HL-60 (cell line): ENCODE measurements at regions not wholly inside any gene's neighbourhood (a gene's known extent, or its start where the extent isn't known, plus 50 kb on each side); places are given as distances from the start of the nearest gene placed in this dataset.

Experiments used
- GABPA ChIP-seq: IDR thresholded peaks from 2 replicates; pipeline ENCODE4 v1.6.1; 2012; ENCODE audit warnings: low read depth
- POLR2AphosphoS5 ChIP-seq: IDR thresholded peaks from 2 replicates; pipeline ENCODE4 v1.6.1; 2012; ENCODE audit warnings: low read depth
- SPI1 ChIP-seq: IDR thresholded peaks from 2 replicates; pipeline ENCODE4 v1.6.1; 2012; ENCODE audit warnings: low read depth, mild to moderate bottlenecking, borderline replicate concordance
- TF ChIP-seq, protein P1 (sequence below): IDR thresholded peaks from one replicate; pipeline ENCODE4 v1.5.1; 2011; ENCODE audit warnings: low read length, control low read depth, inconsistent platforms; ENCODE audit not compliant: insufficient read depth
- TF ChIP-seq, protein P2 (sequence below): IDR thresholded peaks from 2 replicates; pipeline ENCODE4 v1.6.1; 2012; ENCODE audit warnings: low read depth; ENCODE audit not compliant: insufficient replicate concordance

DNA sequence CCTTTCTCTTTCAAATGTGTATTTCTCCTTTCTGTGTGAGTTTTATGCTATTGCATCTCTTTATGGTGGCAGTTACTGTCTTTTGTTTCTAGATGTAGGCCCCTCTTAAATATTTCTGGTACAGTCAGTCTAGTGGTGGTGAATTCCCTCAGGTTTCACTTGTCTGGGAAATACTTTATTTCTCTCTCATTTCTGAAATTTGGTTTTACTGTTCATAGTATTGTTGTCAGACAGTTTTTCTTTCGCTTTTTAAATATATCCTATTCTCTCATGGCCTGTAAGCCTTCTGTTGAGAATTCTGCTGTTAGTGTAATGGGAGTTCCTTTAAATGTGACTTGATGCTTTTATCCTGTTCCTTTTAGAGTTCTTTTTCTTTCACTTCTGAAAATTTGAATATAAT is 874.0 kb downstream of the PLOD2 start:
- TF ChIP-seq, protein P1, sequence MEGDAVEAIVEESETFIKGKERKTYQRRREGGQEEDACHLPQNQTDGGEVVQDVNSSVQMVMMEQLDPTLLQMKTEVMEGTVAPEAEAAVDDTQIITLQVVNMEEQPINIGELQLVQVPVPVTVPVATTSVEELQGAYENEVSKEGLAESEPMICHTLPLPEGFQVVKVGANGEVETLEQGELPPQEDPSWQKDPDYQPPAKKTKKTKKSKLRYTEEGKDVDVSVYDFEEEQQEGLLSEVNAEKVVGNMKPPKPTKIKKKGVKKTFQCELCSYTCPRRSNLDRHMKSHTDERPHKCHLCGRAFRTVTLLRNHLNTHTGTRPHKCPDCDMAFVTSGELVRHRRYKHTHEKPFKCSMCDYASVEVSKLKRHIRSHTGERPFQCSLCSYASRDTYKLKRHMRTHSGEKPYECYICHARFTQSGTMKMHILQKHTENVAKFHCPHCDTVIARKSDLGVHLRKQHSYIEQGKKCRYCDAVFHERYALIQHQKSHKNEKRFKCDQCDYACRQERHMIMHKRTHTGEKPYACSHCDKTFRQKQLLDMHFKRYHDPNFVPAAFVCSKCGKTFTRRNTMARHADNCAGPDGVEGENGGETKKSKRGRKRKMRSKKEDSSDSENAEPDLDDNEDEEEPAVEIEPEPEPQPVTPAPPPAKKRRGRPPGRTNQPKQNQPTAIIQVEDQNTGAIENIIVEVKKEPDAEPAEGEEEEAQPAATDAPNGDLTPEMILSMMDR = no peak
- TF ChIP-seq SPI1 (no peak), GABPA (no peak), POLR2AphosphoS5 (no peak)
- TF ChIP-seq, protein P2, sequence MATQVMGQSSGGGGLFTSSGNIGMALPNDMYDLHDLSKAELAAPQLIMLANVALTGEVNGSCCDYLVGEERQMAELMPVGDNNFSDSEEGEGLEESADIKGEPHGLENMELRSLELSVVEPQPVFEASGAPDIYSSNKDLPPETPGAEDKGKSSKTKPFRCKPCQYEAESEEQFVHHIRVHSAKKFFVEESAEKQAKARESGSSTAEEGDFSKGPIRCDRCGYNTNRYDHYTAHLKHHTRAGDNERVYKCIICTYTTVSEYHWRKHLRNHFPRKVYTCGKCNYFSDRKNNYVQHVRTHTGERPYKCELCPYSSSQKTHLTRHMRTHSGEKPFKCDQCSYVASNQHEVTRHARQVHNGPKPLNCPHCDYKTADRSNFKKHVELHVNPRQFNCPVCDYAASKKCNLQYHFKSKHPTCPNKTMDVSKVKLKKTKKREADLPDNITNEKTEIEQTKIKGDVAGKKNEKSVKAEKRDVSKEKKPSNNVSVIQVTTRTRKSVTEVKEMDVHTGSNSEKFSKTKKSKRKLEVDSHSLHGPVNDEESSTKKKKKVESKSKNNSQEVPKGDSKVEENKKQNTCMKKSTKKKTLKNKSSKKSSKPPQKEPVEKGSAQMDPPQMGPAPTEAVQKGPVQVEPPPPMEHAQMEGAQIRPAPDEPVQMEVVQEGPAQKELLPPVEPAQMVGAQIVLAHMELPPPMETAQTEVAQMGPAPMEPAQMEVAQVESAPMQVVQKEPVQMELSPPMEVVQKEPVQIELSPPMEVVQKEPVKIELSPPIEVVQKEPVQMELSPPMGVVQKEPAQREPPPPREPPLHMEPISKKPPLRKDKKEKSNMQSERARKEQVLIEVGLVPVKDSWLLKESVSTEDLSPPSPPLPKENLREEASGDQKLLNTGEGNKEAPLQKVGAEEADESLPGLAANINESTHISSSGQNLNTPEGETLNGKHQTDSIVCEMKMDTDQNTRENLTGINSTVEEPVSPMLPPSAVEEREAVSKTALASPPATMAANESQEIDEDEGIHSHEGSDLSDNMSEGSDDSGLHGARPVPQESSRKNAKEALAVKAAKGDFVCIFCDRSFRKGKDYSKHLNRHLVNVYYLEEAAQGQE = no peak
